HL-60 (cell line): ENCODE measurements at regions not wholly inside any gene's neighbourhood (a gene's known extent, or its start where the extent isn't known, plus 50 kb on each side); places are given as distances from the start of the nearest gene placed in this dataset.

Source experiments
- DNase-seq, 2 experiments: peaks; one replicate each; pipeline ENCODE4 v3.0.0-alpha.2; 2010 to 2020; ENCODE audit warnings: low read depth in 1 of 2, low spot score in 1 of 2
- H3K27ac ChIP-seq: fragments of 250-450 bp; sonication (Bioruptor Pico); replicated peaks from 2 replicates; pipeline ENCODE4 v1.5.1; 2020; ENCODE audit warnings: mild to moderate bottlenecking, moderate library complexity
- H3K27me3 ChIP-seq: fragments of 250-450 bp; sonication (Bioruptor Pico); 2 replicates; pipeline ENCODE4 v1.5.1; 2021; ENCODE audit warnings: mild to moderate bottlenecking, moderate library complexity; ENCODE audit not compliant: insufficient read depth, poor library complexity, severe bottlenecking
- H3K4me3 ChIP-seq: replicated peaks from 2 replicates; pipeline ENCODE4 v1.5.1; 2011; ENCODE audit warnings: mild to moderate bottlenecking, control low read depth, low read length; ENCODE audit not compliant: insufficient read depth
- GABPA ChIP-seq: IDR thresholded peaks from 2 replicates; pipeline ENCODE4 v1.6.1; 2012; ENCODE audit warnings: low read depth
- POLR2AphosphoS5 ChIP-seq: IDR thresholded peaks from 2 replicates; pipeline ENCODE4 v1.6.1; 2012; ENCODE audit warnings: low read depth
- SPI1 ChIP-seq: IDR thresholded peaks from 2 replicates; pipeline ENCODE4 v1.6.1; 2012; ENCODE audit warnings: low read depth, mild to moderate bottlenecking, borderline replicate concordance
- TF ChIP-seq, protein P1 (sequence below): IDR thresholded peaks from one replicate; pipeline ENCODE4 v1.5.1; 2011; ENCODE audit warnings: low read length, control low read depth, inconsistent platforms; ENCODE audit not compliant: insufficient read depth
- TF ChIP-seq, protein P2 (sequence below): IDR thresholded peaks from 2 replicates; pipeline ENCODE4 v1.6.1; 2012; ENCODE audit warnings: low read depth; ENCODE audit not compliant: insufficient replicate concordance

DNA sequence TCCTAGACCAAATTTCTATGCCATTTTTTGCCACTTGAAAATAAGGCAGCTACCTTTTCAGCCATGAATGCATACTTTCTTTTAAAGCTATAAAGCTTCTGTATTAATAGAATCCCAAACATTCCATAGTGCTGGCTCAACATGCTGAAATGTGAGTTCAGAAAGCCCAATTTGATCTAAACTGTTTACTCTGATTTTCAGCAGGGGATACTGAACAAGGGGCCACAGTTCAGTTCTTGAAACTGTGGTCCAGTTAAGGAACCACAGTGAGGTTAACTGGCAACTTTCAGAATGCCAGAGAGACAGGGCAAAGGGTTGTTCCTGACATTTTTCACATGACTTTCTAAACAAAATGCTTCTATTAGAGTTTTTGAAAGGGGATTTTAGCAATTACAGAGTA is 85.7 kb upstream of the COL11A1 start:
- TF ChIP-seq POLR2AphosphoS5 (no peak), GABPA (no peak), SPI1 (no peak)
- TF ChIP-seq, protein P1, sequence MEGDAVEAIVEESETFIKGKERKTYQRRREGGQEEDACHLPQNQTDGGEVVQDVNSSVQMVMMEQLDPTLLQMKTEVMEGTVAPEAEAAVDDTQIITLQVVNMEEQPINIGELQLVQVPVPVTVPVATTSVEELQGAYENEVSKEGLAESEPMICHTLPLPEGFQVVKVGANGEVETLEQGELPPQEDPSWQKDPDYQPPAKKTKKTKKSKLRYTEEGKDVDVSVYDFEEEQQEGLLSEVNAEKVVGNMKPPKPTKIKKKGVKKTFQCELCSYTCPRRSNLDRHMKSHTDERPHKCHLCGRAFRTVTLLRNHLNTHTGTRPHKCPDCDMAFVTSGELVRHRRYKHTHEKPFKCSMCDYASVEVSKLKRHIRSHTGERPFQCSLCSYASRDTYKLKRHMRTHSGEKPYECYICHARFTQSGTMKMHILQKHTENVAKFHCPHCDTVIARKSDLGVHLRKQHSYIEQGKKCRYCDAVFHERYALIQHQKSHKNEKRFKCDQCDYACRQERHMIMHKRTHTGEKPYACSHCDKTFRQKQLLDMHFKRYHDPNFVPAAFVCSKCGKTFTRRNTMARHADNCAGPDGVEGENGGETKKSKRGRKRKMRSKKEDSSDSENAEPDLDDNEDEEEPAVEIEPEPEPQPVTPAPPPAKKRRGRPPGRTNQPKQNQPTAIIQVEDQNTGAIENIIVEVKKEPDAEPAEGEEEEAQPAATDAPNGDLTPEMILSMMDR: no peak
- TF ChIP-seq, protein P2, sequence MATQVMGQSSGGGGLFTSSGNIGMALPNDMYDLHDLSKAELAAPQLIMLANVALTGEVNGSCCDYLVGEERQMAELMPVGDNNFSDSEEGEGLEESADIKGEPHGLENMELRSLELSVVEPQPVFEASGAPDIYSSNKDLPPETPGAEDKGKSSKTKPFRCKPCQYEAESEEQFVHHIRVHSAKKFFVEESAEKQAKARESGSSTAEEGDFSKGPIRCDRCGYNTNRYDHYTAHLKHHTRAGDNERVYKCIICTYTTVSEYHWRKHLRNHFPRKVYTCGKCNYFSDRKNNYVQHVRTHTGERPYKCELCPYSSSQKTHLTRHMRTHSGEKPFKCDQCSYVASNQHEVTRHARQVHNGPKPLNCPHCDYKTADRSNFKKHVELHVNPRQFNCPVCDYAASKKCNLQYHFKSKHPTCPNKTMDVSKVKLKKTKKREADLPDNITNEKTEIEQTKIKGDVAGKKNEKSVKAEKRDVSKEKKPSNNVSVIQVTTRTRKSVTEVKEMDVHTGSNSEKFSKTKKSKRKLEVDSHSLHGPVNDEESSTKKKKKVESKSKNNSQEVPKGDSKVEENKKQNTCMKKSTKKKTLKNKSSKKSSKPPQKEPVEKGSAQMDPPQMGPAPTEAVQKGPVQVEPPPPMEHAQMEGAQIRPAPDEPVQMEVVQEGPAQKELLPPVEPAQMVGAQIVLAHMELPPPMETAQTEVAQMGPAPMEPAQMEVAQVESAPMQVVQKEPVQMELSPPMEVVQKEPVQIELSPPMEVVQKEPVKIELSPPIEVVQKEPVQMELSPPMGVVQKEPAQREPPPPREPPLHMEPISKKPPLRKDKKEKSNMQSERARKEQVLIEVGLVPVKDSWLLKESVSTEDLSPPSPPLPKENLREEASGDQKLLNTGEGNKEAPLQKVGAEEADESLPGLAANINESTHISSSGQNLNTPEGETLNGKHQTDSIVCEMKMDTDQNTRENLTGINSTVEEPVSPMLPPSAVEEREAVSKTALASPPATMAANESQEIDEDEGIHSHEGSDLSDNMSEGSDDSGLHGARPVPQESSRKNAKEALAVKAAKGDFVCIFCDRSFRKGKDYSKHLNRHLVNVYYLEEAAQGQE: no peak

DNA sequence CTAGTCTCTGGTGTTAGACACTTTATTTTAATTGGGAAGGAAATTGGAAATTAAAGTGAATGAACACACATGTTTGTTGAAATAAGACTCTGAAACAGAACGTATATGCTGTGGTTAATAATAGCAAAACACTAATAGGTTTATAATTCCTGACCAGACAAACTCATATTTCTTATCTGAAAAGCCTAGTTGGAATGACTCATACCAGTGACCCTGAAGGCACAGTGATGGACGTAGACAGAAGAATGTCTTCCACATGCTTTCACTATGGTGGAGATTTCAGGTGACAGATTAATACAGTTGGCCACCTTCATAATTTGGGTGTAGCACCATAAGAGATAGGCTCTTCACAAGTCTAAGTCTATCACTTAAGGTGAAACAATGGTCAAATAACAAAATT is 83.0 kb upstream of the COL11A1 start:
- Histone ChIP-seq H3K4me3 (no peak overlapping the region), H3K27me3 (no peaks in the 10 kb centered on the region), H3K27ac (no peak overlapping the region)
- TF ChIP-seq POLR2AphosphoS5: no peak
- no peak for TF ChIP-seq GABPA
- TF ChIP-seq, protein P2: no peak
- TF ChIP-seq, protein P1: no peak
- TF ChIP-seq SPI1: no peak
- no peak for DNase-seq

More for the DNA sequence above, 85.7 kb upstream of the COL11A1 start:
- H3K27ac ChIP-seq: no peak overlapping the region
- H3K27me3 ChIP-seq: no peaks in the 10 kb centered on the region
- no peak overlapping the region for H3K4me3 ChIP-seq
- no peak for DNase-seq

DNA sequence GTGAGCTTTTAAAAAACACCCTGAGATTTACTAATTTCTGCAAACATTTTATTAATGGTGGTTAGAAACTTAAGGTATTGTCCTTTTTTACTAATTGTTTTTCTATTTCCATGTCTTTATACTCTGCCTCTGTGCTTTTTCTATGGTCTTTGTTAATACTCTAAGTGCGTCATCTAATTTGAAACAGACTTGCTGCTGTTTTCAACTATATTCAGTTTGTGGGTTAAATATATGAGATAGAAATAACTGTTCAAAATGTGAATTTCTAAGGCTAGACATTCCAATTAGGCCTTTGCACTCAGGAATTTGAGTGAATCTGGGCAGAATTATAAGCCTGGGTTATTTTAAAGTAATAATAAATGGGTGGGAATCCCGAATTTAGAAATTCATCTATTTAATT is 82.4 kb upstream of the COL11A1 start:
- Histone ChIP-seq H3K4me3 (no peak overlapping the region), H3K27ac (no peak overlapping the region), H3K27me3 (no peaks in the 10 kb centered on the region)
- TF ChIP-seq POLR2AphosphoS5 (no peak), SPI1 (no peak), GABPA (no peak)
- TF ChIP-seq, protein P2: no peak
- TF ChIP-seq, protein P1: no peak
- DNase-seq: no peak
